GM12878 (cell line): ENCODE measurements at regions not wholly inside any gene's neighbourhood (a gene's known extent, or its start where the extent isn't known, plus 50 kb on each side); places are given as distances from the start of the nearest gene placed in this dataset.

Source experiments
- ASH2L ChIP-seq: fragments of 300-600, 200-600 bp; sonication (generic); IDR thresholded peaks from 2 replicates; pipeline ENCODE4 v1.6.1; 2017; ENCODE audit warnings: low read depth, mild to moderate bottlenecking, borderline replicate concordance
- ATF7 ChIP-seq: fragments of 450-650 bp; IDR thresholded peaks from 2 replicates; pipeline ENCODE4 v1.6.1; 2016; ENCODE audit warnings: low read depth, mild to moderate bottlenecking
- CREB1 ChIP-seq: IDR thresholded peaks from 2 replicates; pipeline ENCODE4 v1.6.1; 2012; ENCODE audit warnings: low read depth, mild to moderate bottlenecking, inconsistent platforms
- EGR1 ChIP-seq, 2 experiments: IDR thresholded peaks; 1 replicate in 1 of 2; 2 replicates in 1 of 2; pipeline ENCODE4 v1.6.1; 2011 to 2012; ENCODE audit warnings: low read depth in 2 of 2, low read length in 2 of 2, borderline replicate concordance in 1 of 2, mild to moderate bottlenecking in 1 of 2, moderate library complexity in 1 of 2
- FOXK2 ChIP-seq: fragments of 450-650 bp; IDR thresholded peaks from 2 replicates; pipeline ENCODE4 v1.6.1; 2017; ENCODE audit warnings: mild to moderate bottlenecking, moderate library complexity
- FOXM1 ChIP-seq: IDR thresholded peaks from 2 replicates; pipeline ENCODE4 v1.6.1; 2012; ENCODE audit warnings: low read depth, mild to moderate bottlenecking, inconsistent platforms, low read length, moderate library complexity
- KLF5 ChIP-seq: fragments of 450-650 bp; IDR thresholded peaks from 2 replicates; pipeline ENCODE4 v1.6.1; 2014; ENCODE audit warnings: mild to moderate bottlenecking; ENCODE audit not compliant: partially characterized antibody
- MTA2 ChIP-seq: fragments of 450-650 bp; IDR thresholded peaks from 2 replicates; pipeline ENCODE4 v1.6.1; 2016; ENCODE audit warnings: low read depth, mild to moderate bottlenecking, moderate library complexity
- NR2C1 ChIP-seq: fragments of 450-650 bp; IDR thresholded peaks from 2 replicates; pipeline ENCODE4 v1.6.1; 2017; ENCODE audit warnings: antibody characterized with exemption, mild to moderate bottlenecking, moderate library complexity
- PBX3 ChIP-seq: IDR thresholded peaks from 2 replicates; pipeline ENCODE4 v1.6.1; 2011; ENCODE audit warnings: mild to moderate bottlenecking, low read depth, low read length, moderate library complexity; ENCODE audit not compliant: insufficient replicate concordance
- PRDM15 ChIP-seq: fragments of 450-650 bp; formaldehyde crosslinking; IDR thresholded peaks from 2 replicates; pipeline ENCODE4 v1.4.0; 2020; ENCODE audit warnings: mild to moderate bottlenecking, moderate library complexity
- RAD21 ChIP-seq: IDR thresholded peaks from 2 replicates; pipeline ENCODE4 v1.6.1; 2011; ENCODE audit warnings: mild to moderate bottlenecking, low read depth, low read length, moderate library complexity; ENCODE audit not compliant: insufficient read depth
- RBBP5 ChIP-seq: fragments of 200-600 bp; sonication (generic); conservative IDR thresholded peaks from 2 replicates; pipeline ENCODE4 v1.6.1; 2016
- RELA ChIP-seq: fragments of 450-650 bp; IDR thresholded peaks from 2 replicates; pipeline ENCODE4 v1.8.0; 2014; ENCODE audit warnings: borderline replicate concordance; ENCODE audit not compliant: partially characterized antibody
- RELB ChIP-seq: fragments of 450-650 bp; IDR thresholded peaks from 2 replicates; pipeline ENCODE4 v1.6.1; 2017; ENCODE audit warnings: low read depth, mild to moderate bottlenecking, moderate library complexity
- SMAD1 ChIP-seq: fragments of 450-650 bp; IDR thresholded peaks from 2 replicates; pipeline ENCODE4 v1.6.1; 2018; ENCODE audit warnings: mild to moderate bottlenecking, low read depth; ENCODE audit not compliant: partially characterized antibody
- SMAD5 ChIP-seq: IDR thresholded peaks from 2 replicates; pipeline ENCODE4 v1.6.1; 2016; ENCODE audit warnings: antibody characterized with exemption, low read depth
- SREBF1 ChIP-seq: IDR thresholded peaks from 2 replicates; pipeline ENCODE4 v1.6.1; 2012; ENCODE audit warnings: mild to moderate bottlenecking, low read length
- SRF ChIP-seq, 2 experiments: IDR thresholded peaks; 2 replicates each; pipeline ENCODE4 v1.6.1; 2011; ENCODE audit warnings: low read depth in 2 of 2, low read length in 2 of 2, mild to moderate bottlenecking in 1 of 2, moderate library complexity in 1 of 2
- SUZ12 ChIP-seq: fragments of 200-600 bp; sonication (generic); IDR thresholded peaks from one replicate; pipeline ENCODE4 v1.6.1; 2018; ENCODE audit warnings: antibody characterized with exemption, mild to moderate bottlenecking; ENCODE audit not compliant: unreplicated experiment
- TCF12 ChIP-seq: IDR thresholded peaks from 2 replicates; pipeline ENCODE4 v1.6.1; 2011; ENCODE audit warnings: low read depth, mild to moderate bottlenecking, low read length
- ZBED1 ChIP-seq: IDR thresholded peaks from 2 replicates; pipeline ENCODE4 v1.6.1; 2016; ENCODE audit warnings: borderline replicate concordance
- ZBTB11 ChIP-seq: fragments of 450-650 bp; formaldehyde crosslinking; IDR thresholded peaks from 2 replicates; pipeline ENCODE4 v1.5.0; 2022; ENCODE audit warnings: mild to moderate bottlenecking, missing genetic modification characterization
- ZSCAN29 ChIP-seq: fragments of 450-650 bp; IDR thresholded peaks from 2 replicates; pipeline ENCODE4 v1.6.1; 2017; ENCODE audit warnings: mild to moderate bottlenecking, moderate library complexity

GRCh38 chr20:36098364-36098763 lies 56.2 kb upstream of the EPB41L1 start (continued):
- no peak for TF ChIP-seq PBX3
- no peak for TF ChIP-seq EGR1 (IDR thresholded peaks at IDR 0.05; ENCODE audit: borderline replicate concordance in 1 of 2, low read depth in 2 of 2, low read length in 2 of 2)
- TF ChIP-seq RELB, result peak; percentile 52; the same call in 1 of the 2 replicates
- TF ChIP-seq FOXK2, result no peak
- TF ChIP-seq TCF12, result peak; percentile 91
- TF ChIP-seq FOXM1, result no peak
- TF ChIP-seq ZSCAN29, result no peak
- TF ChIP-seq ATF7, result peak; percentile 94
- no peak for TF ChIP-seq SMAD5
- TF ChIP-seq ASH2L, result no peak
- no peak for TF ChIP-seq PRDM15
- TF ChIP-seq RBBP5, result no peak
- TF ChIP-seq RAD21, result no peak
- TF ChIP-seq SRF (IDR thresholded peaks at IDR 0.05; ENCODE audit: low read depth in 2 of 2, low read length in 2 of 2), result peak; percentile 54 to 89
- no peak for TF ChIP-seq ZBTB11 (CRISPR knock-in tag)
- TF ChIP-seq SMAD1, result no peak
- TF ChIP-seq ZBED1, result no peak
- no peak for TF ChIP-seq SUZ12
- peak; percentile 60; the same call in 1 of the 2 replicates for TF ChIP-seq MTA2
- TF ChIP-seq NR2C1, result no peak
- no peak for TF ChIP-seq SREBF1
- peak; percentile 85 for TF ChIP-seq CREB1
- peak; percentile 32 for TF ChIP-seq KLF5
- TF ChIP-seq RELA, result no peak
